CD4-positive, alpha-beta T cell treated with Interleukin-21 for 1 hour (primary cell): ENCODE measurements at regions not wholly inside any gene's neighbourhood (a gene's known extent, or its start where the extent isn't known, plus 50 kb on each side); places are given as distances from the start of the nearest gene placed in this dataset.

Source experiments
- DNase-seq: peaks from one replicate; pipeline ENCODE4 v3.0.0-alpha.2; 2020

DNA sequence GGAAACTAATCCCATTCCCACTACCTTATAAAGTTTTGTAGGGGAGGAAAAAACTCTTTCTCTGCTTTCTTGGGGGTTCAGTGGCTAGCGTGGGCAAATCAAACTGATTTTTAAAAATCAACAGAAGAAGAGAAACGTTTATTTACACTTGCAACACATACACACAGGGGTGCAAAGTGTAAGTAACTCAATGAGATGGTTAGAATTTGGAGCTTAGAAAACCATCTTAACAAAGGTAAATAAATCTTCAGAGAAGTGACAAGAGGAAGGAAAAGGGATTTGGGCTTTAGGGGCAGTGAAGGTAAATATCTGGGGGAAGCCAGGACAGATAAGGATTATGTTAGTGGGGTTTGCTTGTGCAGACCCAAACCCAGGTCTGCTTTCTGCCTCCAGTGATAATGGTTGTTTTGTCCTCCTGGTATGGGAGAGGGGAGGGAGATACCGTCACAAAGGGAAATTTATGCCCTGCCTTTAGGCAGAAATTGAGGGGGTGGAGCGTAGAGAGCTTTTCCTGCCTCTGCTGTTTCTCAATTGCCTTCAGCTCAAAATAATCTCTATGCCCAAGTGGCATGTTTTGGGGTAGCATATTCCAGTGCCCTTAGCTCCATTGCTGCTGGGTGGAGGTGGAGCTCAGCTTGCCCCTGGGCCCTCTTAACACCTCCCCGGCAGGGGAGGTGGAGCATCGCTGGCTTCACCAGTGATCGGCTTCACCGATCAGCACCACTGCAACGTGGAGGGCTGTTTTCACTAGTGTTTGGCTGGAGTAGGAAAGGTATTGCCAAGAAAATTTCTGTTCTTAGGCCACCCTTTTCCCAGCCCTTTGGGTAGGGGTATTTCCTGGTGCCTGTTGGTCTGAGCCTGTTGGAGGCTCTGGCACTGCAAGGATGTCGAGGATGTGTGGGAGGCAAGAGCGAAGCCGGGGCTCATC is 92.2 kb downstream of the TEX51 start:
- DNase-seq: no peak

DNA sequence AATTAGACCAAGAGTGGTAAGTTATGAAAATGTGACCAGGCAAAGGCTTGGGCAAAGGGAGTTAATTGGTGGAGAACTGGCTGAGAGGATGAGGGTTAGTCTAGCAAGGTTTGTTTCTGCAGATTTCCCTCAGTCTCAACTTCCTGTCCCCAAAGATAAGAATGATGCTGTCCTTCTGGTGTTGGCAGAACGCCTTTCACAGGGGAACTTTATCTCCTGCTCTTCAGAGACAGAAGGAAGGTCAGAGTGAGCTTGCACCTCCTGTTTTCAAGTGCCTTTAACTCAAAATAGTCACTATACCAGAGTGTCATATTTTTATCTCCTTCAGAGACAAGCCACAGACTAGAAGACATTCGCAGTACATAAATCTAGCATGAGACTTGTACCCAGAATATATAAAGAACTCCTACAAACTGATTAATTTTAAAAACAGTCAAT is 95.7 kb downstream of the TEX51 start:
- no peak for DNase-seq

DNA sequence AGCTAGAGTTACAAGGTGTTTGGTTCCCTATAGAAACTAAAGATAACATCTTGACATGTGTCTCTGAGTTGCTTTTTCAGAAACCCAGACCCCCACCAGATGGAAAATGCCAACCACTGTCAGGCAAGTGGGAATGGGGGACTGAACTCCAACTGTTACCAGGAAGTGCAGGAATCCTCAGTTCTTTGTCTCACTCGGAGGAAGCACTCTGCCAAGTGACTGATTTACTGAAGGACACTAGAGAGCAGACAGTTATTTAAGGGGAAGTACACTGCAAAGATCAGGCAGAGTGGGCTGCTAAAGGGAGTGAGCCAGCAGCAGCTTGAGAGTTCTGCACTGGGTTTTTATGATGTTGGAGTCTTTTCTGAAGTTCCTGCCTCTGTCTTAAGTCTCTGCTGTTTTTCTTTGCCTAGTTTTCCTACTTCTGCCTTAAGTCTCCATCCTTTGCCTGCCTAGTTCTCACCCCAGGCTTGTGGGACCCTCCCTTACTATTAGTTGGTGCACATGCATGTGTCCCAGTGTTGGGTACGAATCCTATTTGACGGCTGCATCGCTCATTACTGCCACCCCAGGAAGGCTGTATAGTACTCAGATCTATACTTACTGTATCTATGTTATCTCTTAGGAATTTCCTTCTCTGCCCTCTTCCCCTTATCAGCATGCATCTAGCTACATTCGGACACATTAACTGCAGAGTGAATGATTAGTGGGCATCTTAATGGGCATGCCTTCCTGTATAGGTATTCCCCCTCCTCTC is 97.1 kb downstream of the TEX51 start:
- no peak for DNase-seq

DNA sequence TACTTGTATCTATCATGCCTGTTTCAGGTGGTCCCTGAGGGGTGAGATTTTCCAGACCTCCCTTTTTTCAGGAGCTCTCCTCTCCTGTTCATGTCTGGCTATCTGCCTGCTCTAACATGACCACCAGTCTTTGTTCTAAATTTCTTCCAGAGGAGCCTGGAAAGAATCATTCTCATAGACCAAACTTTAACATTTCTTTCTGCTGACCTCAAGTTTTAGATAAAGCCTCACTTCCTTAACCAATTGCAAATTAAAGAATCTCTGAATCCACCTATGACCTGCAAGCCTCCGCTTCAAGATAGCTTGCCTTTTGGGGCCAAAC is 97.6 kb downstream of the TEX51 start:
- DNase-seq: no peak
